Ishikawa (cell line): ENCODE measurements at regions not wholly inside any gene's neighbourhood (a gene's known extent, or its start where the extent isn't known, plus 50 kb on each side); places are given as distances from the start of the nearest gene placed in this dataset.

Experiments used
- CEBPB ChIP-seq: IDR thresholded peaks from 2 replicates; pipeline ENCODE4 v1.6.1; 2012
- CREB1 ChIP-seq: IDR thresholded peaks from 2 replicates; pipeline ENCODE4 v1.6.1; 2012; ENCODE audit warnings: low read depth
- EGR1 ChIP-seq: IDR thresholded peaks from 2 replicates; pipeline ENCODE4 v1.6.1; 2012
- EP300 ChIP-seq: IDR thresholded peaks from 2 replicates; pipeline ENCODE4 v1.6.1; 2012; ENCODE audit warnings: borderline replicate concordance
- FOXM1 ChIP-seq: IDR thresholded peaks from 2 replicates; pipeline ENCODE4 v1.6.1; 2012; ENCODE audit warnings: low read depth, borderline replicate concordance
- NFIC ChIP-seq: IDR thresholded peaks from 2 replicates; pipeline ENCODE4 v1.6.1; 2012
- RAD21 ChIP-seq: IDR thresholded peaks from 2 replicates; pipeline ENCODE4 v1.6.1; 2012; ENCODE audit warnings: low read depth
- REST ChIP-seq: IDR thresholded peaks from 2 replicates; pipeline ENCODE4 v1.6.1; 2012; ENCODE audit warnings: low read depth, mild to moderate bottlenecking
- TAF1 ChIP-seq: IDR thresholded peaks from 2 replicates; pipeline ENCODE4 v1.6.1; 2012; ENCODE audit warnings: low read depth, mild to moderate bottlenecking
- TCF12 ChIP-seq: IDR thresholded peaks from 2 replicates; pipeline ENCODE4 v1.6.1; 2012; ENCODE audit warnings: low read depth
- TEAD4 ChIP-seq: IDR thresholded peaks from 2 replicates; pipeline ENCODE4 v1.6.1; 2012
- YY1 ChIP-seq: IDR thresholded peaks from 2 replicates; pipeline ENCODE4 v1.6.1; 2012; ENCODE audit warnings: low read depth
- ZBTB7A ChIP-seq: IDR thresholded peaks from 2 replicates; pipeline ENCODE4 v1.6.1; 2012; ENCODE audit warnings: low read depth
- TF ChIP-seq, protein P1 (sequence below): IDR thresholded peaks from 2 replicates; pipeline ENCODE4 v1.6.1; 2012
- TF ChIP-seq, protein P2 (sequence below): IDR thresholded peaks from 2 replicates; pipeline ENCODE4 v1.6.1; 2012

DNA sequence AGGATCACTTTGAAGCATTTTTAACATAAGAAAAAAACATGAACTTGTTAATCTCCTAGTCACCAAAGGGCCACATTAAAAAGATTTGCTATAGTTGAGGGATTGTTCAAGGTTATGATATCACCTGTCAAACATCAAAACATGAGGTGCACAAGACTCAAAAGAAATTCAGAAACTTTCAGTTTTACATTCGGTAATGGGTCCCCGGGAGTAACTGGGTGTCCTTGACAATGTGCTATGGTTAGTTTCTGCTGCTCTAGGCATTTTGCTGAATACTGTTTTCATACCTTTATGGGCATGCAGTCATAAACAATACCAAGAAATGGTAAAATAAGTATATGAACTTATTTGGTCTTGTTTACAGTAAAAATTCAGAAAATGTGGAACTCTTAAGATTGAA, 92.8 kb upstream of the EDIL3 start:
- TF ChIP-seq, protein P1, sequence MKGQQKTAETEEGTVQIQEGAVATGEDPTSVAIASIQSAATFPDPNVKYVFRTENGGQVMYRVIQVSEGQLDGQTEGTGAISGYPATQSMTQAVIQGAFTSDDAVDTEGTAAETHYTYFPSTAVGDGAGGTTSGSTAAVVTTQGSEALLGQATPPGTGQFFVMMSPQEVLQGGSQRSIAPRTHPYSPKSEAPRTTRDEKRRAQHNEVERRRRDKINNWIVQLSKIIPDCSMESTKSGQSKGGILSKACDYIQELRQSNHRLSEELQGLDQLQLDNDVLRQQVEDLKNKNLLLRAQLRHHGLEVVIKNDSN: no peak
- no peak for TF ChIP-seq FOXM1
- TF ChIP-seq TAF1: no peak
- TF ChIP-seq RAD21: no peak
- TF ChIP-seq ZBTB7A: no peak
- no peak for TF ChIP-seq EGR1
- TF ChIP-seq TEAD4: no peak
- TF ChIP-seq CEBPB: no peak

DNA sequence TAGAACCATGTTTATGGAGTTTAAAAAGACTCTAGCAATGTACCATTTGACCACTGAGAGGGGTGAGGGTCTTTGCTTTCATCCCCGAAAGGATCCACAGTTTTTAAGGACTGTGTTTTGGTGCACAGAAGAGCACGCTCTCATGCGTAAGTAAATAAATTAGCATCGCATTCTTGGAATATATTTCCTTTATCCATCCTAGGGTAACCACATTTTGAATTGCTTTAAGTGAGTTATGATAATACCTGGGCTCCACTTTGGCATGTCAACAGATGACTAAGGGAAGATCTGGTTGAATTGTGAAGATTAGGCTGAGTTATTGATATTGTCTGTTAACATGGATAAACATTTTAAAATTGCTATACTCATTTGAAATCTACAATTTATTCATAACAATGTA, 89.4 kb upstream of the EDIL3 start:
- no peak for TF ChIP-seq YY1
- no peak for TF ChIP-seq TAF1
- TF ChIP-seq EP300: no peak
- TF ChIP-seq FOXM1: no peak
- no peak for TF ChIP-seq NFIC
- TF ChIP-seq, protein P1: no peak
- TF ChIP-seq TCF12: no peak
- no peak for TF ChIP-seq ZBTB7A
- TF ChIP-seq EGR1: no peak
- TF ChIP-seq TEAD4: no peak
- TF ChIP-seq REST: no peak
- TF ChIP-seq, protein P2, sequence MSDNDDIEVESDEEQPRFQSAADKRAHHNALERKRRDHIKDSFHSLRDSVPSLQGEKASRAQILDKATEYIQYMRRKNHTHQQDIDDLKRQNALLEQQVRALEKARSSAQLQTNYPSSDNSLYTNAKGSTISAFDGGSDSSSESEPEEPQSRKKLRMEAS: no peak

- TF ChIP-seq RAD21: no peak
- TF ChIP-seq, protein P1: no peak
Observed at GRCh38 chr5:84453405-84453804, 68.7 kb upstream of the EDIL3 start.

DNA sequence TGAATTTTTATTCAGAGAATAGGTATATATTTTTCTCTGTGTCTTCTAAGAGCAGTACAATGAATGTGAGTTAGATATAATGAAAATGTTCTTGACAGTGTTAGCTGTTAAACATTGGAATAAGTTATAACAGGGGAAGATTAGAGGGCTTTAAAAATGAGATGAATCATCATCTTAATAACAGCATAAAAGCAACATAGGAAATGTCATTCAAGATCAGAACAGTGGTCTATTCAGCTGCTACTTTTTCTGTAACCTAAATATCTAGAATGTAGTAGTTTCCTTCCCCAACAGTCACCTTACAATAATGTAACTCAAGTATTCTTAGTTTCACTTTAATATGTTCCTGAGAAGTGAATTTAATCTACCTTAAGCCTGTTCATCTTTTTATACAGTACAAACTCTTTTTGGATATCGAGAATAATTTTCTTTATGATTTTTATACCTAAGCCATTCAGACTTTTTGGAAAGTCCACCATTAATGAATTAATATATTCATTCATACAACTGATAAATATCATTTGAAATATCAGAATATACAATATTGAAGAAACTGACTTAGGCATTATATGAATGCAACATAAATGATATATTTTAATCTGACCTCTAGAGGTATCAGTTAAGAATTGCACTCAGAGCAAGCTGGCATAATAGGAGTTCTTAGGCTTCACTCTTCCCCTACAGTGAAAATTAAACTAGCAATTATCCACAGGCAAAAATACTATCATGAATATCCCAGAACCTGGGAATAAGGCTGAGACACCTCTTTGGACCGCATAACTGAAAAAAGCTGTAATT, 66.1 kb upstream of the EDIL3 start:
- no peak for TF ChIP-seq REST
- TF ChIP-seq EP300: no peak
- TF ChIP-seq EGR1: no peak
- TF ChIP-seq, protein P1: no peak
- TF ChIP-seq TEAD4: no peak
- no peak for TF ChIP-seq YY1
- no peak for TF ChIP-seq FOXM1
- TF ChIP-seq RAD21: no peak; the same call in 1 of the 2 replicates
- TF ChIP-seq TAF1: no peak
- TF ChIP-seq CEBPB: no peak
- no peak for TF ChIP-seq ZBTB7A
- TF ChIP-seq CREB1: no peak
- TF ChIP-seq, protein P2: no peak
- no peak for TF ChIP-seq TCF12
- TF ChIP-seq NFIC: no peak

DNA sequence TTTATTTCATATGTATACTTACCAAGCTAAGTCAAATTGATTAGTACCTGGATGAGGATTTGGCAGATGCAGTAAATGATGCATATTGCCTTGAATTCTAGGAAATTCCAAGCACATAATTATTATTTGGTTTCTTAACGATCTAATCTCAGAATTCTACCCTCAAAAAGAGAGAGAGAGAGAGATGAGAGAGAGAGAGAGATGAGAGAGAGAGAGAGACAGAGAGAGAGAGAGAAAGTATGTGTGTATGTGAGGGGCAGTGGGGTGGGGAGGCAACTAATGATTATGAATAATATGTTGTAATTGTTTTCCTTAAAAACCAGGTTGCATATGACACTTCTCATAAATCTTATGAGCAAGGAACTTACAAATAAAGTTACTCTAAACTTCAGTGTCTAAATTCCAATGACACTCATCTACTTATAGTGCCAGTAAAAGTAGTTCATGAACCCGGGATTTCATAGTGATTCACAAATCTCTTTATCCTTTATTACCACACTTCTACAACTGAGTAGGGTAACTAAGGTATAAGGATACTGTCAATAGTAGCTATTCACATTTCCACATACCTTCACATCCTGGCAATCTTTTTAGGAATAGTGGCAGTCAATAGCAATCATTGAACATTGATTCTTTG, 60.5 kb upstream of the EDIL3 start:
- TF ChIP-seq TEAD4: no peak
- TF ChIP-seq, protein P1: no peak
- TF ChIP-seq EGR1: no peak
- no peak for TF ChIP-seq ZBTB7A
- TF ChIP-seq, protein P2: no peak
- no peak for TF ChIP-seq TAF1
- no peak for TF ChIP-seq REST
- no peak for TF ChIP-seq YY1
